Amniotic epithelial cell (primary cell): ENCODE measurements at regions not wholly inside any gene's neighbourhood (a gene's known extent, or its start where the extent isn't known, plus 50 kb on each side); places are given as distances from the start of the nearest gene placed in this dataset.

ENCODE experiments used
- DNase-seq: peaks from one replicate; pipeline ENCODE4 v3.0.0-alpha.2; 2010; ENCODE audit warnings: low read depth

DNA sequence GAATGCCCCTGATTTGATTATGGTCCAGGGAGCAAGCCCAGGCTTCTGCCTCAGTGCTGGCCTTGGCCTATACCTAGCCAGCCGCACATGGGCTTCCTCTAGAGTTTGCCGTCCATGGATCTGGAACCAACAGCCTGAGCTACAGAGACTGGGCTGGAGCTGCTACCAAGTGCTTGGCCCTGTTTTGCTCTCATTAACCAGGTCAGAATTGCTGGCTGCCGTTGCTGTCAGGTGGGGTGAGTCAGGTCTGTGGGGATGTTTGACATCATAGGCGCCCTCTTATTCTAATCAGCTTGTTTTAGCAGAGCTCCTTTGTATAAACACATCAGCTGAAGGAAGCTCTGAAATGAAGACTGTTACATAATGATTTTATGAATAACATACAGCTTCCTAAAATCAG is 83.1 kb upstream of the PHACTR2 start:
- peak; percentile 80 for DNase-seq

DNA sequence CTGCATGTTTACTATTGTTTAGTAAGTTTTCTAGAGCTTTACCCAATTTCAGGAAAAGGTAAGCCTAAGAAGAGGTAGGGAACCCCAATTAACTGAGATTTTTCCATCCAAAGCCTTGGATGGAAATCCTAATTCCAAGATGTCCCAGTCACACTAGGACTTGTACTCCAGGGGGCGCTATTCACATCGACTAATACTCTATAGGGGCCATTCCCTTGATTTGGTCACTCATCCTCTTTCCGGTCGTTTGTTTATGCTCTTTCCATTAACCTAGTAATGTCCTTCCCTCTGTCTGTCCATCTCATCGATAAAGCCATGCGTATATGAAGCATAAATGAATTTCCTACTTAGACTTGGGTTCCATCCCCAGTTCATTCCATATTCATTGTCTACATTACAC is 80.8 kb upstream of the FUCA2 start:
- no peak for DNase-seq

DNA sequence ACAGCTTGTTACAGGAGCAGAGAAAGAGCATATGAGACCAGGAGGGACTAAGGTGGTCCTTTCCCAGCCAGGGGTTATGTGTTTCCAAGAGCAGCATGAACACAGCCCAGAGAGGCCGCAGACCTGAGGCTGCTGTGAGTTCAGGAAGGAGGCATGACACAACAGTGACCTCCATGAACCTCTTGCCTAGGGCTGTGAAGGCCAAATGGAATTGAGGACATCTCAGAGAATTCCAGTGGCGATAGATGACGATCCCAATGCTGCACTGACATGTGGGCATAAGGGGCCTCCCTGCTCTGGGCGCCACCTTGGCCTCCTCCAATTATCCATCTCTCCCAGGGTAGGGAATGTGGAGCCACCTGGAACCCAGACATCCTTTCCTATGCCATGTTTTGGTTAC is 79.9 kb upstream of the FUCA2 start:
- no peak for DNase-seq

DNA sequence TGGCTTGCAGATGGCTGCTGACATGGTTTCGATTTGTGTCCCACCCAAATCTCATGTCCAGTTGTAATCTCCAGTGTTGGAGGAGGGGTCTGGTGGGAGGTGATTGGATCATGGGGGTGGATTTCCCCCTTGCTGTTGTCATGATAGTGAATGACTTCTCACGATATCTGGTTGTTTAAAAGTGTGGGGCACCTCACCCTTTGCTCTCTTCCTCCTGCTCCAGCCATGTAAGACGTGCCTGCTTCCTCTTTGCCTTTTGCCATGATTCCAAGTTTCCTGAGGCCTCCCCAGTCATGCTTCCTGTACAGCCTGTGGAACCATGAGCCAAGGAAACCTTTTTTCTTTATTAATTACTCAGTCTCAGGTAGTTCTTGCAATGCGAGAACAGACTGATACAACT is 77.6 kb upstream of the FUCA2 start:
- no peak for DNase-seq

DNA sequence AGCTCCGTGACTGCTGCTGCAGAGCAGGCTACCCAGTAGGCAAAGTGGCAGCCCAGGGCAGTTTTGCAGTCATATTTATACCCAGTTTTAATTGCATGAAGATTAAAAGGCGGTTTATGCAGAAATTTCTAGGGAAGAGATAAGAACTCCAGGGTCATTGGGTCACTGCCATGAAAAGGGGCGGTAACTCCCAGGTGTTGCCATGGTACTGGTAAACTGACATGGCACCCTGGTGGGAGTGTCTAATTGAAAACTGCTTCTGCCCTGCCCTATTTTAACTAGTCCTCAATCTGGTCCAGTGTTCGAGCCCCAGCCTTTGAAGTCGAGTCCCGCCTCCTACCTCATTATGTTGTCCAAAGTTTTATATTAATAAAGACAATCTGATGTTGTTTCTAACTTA is 75.0 kb upstream of the FUCA2 start:
- DNase-seq = no peak

DNA sequence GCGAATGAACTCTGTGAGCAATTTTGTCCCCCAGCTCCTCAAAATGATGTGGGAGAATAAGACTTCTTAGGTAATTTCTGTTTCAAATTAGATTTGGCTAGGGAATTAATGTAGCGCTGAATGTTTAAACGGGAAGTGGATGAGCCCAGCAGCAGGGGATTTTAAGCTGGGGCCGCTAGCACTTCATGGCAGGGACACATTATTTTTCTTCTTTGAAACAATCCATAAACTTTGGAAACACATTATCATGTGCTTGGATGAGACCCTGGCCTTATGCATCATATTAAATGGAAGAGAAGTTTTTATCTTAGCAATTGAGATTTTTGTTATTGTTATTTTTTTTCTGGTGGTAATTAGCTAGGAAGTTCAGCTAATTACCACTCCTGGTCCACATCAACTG is 74.2 kb upstream of the FUCA2 start:
- no peak for DNase-seq

DNA sequence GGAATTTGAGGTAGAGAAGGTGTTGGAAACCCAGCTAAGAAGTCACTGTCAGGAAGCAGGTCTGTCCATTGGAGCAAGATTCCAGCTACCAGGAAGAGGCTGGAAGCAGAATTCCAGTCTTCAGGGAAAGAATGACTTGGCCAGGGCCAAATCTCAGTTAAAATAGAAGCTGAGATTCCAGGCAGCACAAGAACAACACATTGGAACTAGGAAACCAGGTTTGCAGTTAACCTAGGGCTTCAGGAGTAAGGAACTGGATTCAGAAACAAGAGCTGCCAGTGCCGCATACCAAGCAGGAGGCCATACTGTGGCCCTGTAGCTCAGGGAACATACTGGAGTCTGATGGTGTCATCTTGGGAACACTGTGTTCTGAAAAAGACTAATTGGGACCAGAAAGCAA is 73.7 kb upstream of the FUCA2 start:
- DNase-seq = no peak

DNA sequence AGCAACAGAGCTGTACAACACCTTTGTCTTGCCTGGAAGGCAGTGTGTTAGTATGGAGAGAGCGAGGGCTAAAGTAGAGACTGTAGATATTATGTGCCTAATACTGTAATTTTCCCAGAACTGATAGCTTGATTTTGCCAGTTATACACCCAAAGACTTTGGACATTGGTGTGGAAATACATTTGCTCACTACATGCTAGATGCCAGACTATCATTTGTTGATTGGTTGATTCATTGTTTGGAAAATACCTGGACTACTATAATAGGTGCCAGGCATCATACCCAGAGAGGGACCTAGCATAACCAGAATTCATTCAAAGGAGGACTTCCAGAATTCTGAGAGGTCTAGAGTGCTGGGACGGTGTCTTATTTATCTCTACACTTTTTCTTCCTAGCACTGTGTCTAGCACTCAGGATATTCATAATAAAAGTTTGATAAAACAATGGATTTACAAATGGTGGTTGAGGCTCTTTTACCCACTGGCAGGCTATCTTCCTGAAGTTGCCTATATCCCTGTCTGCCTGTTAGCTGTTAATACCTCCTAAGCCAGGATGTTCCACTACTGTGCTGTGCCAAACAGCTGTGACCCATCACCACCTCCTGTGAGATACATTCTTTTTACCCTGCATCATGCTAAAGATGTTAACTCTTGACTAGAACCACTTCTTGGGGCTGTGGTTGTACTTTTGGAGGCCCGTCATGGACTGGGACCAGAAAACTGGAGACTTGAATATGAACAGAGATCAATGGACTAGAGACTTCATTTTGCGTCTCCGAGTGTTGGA is 72.2 kb upstream of the FUCA2 start:
- peak; percentile 65 for DNase-seq

DNA sequence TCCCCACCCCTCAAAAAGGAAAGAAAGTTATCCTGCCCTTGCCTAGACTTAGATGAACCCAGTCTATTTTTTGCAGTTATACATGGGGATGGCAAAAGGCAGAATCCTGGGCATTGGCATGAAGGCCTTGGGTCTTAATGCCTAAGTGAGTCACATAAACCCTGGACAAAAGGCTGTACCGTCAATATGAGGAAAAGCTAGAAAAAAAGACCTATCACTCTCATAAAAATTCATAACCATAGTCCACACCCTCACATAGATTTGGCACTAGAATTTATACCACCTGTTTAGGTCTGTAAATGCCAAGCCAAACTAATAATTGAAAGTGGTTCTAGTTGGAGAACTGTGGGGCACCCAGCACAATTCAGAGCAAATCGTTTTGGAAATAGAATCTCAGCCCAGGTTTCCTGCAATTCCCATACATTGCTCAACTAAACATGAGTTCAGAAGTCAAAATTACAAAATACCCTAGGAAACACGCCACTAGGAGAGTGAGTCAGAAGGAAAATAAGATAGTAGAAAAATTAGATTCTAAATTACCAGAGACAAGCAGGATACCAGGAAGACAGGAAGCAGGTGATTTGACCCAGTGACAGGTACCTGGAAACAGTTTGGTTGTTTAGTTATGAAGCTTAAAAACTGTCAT is 70.4 kb upstream of the FUCA2 start:
- peak; percentile 89 for DNase-seq

DNA sequence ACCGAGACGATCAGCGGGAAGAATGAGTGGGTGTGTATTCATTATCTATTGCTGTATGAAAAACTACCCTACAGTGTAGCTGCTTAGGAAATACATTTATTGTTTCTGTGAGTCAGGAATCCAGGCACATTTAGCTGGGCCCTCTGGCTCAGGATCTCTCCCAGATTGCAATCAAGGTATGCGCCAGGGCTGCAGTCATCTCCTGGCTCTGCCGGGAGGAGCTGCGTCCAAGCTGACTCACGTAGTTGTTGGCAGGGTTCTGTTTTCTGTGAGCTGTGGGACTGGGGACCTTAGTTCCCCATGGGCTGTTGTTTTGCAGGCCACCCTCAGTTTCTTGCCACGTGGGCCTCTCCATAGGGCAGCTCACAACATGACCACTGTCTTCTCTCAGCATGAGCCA is 68.2 kb upstream of the FUCA2 start:
- DNase-seq = peak; percentile 94

DNA sequence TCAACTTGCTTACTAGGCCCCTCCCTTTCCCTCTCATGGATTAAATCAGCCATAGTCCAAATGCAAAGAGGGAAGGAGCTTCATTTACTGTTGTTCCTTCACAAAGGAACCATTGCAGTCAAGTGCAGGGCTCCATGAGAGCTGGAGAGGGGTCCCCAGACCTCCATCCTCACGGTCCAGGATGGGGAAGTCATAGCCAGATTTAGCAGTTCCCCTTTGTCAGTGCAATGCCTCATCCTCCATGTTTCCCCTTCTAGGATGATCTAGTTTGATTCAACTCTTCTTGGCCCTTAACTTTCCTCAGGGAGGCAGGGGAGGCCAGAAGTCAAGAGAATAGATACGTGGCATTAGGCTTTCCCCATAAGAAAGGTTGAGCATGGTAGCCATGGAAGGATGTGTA is 66.5 kb upstream of the FUCA2 start:
- DNase-seq = no peak

DNA sequence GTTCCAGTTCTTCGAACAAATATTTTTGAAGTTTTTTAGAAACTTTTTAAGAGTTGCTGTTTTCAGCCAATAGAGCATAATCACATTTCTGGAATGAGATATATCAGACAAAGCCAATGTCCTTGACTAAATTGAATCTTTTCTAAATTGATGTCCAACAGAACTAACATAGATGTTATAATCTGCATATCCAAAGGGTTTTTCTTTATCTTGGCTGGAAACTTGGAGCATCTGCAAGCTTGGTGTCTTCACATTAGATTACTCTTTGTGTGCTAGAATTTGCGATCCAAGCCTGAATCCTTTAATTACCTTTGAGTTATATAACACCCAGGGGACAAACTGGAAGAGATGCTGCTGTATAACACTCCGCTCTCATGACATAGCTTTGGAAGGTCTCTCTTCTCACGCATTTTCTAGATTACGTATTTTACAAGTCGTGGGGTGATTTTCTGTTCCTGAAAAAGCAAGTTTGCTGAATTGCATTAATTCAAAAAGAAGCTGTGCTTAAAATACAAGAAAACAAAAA is 64.4 kb upstream of the FUCA2 start:
- no peak for DNase-seq

DNA sequence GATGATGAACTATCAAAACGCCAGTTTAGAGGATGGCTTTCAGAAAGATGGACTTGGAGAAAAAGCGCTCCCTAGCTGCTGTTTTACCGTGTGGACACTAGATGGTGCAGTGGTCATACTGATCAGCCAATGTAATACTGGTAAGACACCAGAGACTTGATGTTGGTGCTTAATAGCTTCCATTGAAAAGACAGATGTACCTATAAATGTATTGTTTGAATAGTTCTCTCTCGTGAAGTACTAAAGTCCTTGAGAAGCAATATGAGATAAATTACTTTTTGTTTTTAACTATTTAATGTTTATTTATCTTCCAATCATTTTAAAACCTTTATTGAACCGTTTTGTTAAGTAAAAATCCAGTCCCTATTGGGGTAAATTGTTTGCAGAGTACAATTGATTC is 63.9 kb upstream of the FUCA2 start:
- peak; percentile 84 for DNase-seq

DNA sequence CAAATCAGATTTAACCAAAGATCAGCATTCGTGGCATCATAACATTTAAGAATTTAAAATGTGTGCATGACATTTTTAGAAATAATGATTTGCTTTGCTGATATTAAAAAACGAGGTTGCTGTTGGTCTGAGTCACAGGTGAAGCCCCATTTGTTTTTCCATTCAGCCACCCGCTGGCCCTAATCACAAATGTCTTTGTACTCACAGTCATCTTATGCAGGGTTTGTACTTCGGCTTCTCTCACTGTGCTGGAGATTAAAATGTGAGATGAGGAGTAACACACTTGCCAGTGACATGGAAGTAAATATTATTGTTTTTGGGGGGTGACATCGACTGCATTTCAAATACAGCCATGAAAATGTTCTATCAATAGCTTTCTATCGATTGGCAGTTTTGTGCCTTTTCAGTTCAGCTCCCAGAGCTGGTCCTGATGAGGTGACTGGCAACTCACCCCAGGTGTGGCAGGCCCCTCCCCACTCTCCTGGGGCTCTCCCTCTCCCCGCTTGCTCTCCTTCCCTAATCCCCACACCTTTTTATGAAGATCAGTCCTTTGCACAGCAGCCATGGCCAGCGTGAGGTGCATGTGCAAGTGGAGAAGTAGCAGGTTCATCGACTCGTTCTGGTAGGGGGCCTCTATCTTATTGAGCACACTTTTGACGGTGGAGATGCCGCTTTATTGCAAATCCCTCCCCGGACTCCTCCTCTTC is 58.8 kb upstream of the FUCA2 start:
- DNase-seq = no peak

DNA sequence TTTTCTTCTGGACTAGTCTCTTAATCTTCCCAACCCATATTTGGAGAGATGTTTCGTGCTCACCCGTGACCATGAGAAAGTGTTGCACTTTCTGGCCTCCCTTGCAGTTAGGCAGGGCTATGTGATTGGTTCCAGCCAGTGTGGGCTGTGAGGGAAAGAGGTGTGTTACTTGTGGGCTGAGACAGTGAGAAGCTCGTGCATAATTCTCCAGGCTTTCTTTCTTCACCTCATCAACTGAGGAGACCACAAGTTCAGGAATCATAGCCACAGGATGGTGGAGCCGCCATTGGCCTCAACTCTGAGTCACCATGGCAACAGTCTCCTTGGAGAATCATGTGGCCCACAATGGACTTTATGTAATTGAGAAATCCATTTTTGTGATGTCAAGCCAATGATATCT is 57.5 kb upstream of the FUCA2 start:
- peak; percentile 71 for DNase-seq

DNA sequence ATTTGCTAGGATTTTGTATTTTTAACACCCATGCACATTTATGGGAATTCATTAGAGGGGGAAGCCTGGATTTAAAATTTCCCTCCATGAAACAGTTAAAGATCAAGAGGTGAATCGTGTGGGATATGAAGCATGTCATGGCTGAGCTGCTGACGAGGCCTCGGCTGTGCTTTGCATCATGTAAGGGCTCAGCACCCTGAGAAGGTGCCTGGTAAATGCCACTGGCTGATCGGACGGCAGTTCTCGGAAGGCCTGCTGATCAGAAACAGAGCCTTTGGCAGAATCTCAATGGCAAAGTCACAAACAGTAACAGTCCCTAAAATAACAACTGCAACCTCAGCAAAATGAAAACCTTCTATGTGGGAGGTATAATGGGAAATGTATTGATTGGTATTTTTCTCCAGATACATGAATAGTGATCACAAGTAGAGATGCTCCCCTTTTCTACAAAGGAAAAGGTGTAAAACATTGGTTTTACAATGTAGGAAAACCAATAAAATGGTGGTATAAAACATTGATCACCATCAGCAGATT is 53.0 kb upstream of the FUCA2 start:
- no peak for DNase-seq

DNA sequence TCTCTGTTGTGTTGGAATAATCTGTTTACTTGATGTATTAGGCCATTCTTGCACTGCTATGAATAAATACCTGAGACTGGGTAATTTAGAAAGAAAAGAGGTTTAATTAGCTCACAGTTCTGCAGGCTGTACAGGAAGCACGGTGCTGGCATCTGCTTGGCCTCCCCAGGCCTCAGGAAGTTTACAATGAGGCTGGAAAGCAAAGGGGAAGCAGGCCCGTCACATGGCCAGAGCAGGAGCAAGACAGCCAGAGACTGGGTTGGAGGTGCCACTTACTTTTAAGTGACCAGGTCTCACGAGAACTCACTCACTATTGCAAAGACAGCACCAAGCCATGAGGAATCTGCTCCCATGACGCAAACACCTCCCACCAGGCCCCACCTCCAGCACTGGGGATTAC is 50.6 kb upstream of the FUCA2 start:
- DNase-seq = no peak
